ENCODE measurements at regions not wholly inside any gene's neighbourhood (a gene's known extent, or its start where the extent isn't known, plus 50 kb on each side); places are given as distances from the start of the nearest gene placed in this dataset.

- no peak for DNase-seq
- peaks cover 0 to 9% (median 3%) of the 10 kb centered on the region in 4 donors for H3K4me1 ChIP-seq
- intact Hi-C loops (cut with DNase I; ENCODE audit: low total_unique reads): loop anchor here (2.0 kb wide), 1 partner anchor 242 kb away; no protein-coding TSS in a partner anchor
- H3K36me3 ChIP-seq: no peaks in the 10 kb centered on the region
- no peak for TF ChIP-seq CTCF (IDR thresholded peaks at IDR 0.05)
- H3K4me3 ChIP-seq: no peak overlapping the region
- H3K27ac ChIP-seq: no peak overlapping the region
- H3K9me3 ChIP-seq: no peaks in the 10 kb centered on the region
- H3K27me3 ChIP-seq: no peaks in the 10 kb centered on the region
Measured at GRCh38 chr6:154930451-154930851, 64.7 kb upstream of the TIAM2 start.

GRCh38 chr6:154931711-154932424, 63.2 kb upstream of the TIAM2 start:
- Histone ChIP-seq H3K4me1 (peaks cover 0 to 9% (median 3%) of the 10 kb centered on the region in 4 donors), H3K4me3 (no peak overlapping the region), H3K36me3 (no peaks in the 10 kb centered on the region), H3K27me3 (no peaks in the 10 kb centered on the region), H3K27ac (no peak overlapping the region), H3K9me3 (no peaks in the 10 kb centered on the region)
- intact Hi-C loops (cut with DNase I; ENCODE audit: low total_unique reads): loop anchor here (2.0 kb wide), 1 partner anchor 241 kb away; no protein-coding TSS in a partner anchor
- TF ChIP-seq CTCF (IDR thresholded peaks at IDR 0.05): no peak
- no peak for DNase-seq

- H3K27ac ChIP-seq: no peak overlapping the region
- TF ChIP-seq CTCF (IDR thresholded peaks at IDR 0.05): no peak
- no peak overlapping the region for H3K4me3 ChIP-seq
- peaks cover 0 to 9% (median 3%) of the 10 kb centered on the region in 4 donors for H3K4me1 ChIP-seq
- no peak for DNase-seq
- no peaks in the 10 kb centered on the region for H3K36me3 ChIP-seq
- H3K9me3 ChIP-seq: no peaks in the 10 kb centered on the region
- no peaks in the 10 kb centered on the region for H3K27me3 ChIP-seq
- intact Hi-C loops (cut with DNase I; ENCODE audit: low total_unique reads): no loop called here
Measured at GRCh38 chr6:154932515-154933027, 62.5 kb upstream of the TIAM2 start.

DNA sequence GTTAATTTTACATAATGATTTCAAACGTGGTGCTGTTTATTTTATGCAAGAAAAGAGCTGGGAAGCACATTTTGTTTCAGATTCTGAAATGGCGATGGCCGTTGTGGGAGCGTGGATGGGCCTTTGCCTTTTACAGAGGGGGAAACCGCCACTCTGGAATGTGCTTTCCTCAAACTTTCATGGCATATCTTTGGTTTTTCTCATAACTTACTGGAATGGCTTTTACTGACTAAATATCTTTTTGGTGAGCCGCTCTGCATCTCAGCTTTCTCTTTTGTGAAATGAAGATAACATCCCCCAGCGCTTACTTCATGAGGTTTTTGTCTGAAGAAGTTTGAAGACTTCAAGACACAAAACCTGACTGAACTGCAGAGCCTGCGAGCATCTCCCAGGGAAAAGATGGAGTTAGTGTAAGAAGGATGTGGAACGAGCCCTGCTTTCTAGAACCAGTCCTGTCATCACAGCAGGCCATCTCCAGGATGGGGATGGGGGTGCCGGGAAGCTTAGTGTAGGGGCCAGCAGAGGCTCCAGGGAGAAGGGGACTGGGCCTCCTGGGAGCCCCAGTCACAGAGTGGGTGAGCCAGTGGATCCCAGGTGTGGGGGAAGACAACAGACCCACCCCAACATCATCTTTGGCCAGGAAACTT, 61.8 kb upstream of the TIAM2 start:
- DNase-seq: peak in 1 of 2 donors; percentile 24
- no peaks in the 10 kb centered on the region for H3K27me3 ChIP-seq
- H3K9me3 ChIP-seq: no peaks in the 10 kb centered on the region
- H3K4me3 ChIP-seq: no peak overlapping the region
- no peak overlapping the region for H3K27ac ChIP-seq
- TF ChIP-seq CTCF (IDR thresholded peaks at IDR 0.05): no peak
- peaks cover 0 to 12% (median 4%) of the 10 kb centered on the region in 4 donors for H3K4me1 ChIP-seq
- intact Hi-C loops (cut with DNase I; ENCODE audit: low total_unique reads): no loop called here
- H3K36me3 ChIP-seq: no peaks in the 10 kb centered on the region

DNA sequence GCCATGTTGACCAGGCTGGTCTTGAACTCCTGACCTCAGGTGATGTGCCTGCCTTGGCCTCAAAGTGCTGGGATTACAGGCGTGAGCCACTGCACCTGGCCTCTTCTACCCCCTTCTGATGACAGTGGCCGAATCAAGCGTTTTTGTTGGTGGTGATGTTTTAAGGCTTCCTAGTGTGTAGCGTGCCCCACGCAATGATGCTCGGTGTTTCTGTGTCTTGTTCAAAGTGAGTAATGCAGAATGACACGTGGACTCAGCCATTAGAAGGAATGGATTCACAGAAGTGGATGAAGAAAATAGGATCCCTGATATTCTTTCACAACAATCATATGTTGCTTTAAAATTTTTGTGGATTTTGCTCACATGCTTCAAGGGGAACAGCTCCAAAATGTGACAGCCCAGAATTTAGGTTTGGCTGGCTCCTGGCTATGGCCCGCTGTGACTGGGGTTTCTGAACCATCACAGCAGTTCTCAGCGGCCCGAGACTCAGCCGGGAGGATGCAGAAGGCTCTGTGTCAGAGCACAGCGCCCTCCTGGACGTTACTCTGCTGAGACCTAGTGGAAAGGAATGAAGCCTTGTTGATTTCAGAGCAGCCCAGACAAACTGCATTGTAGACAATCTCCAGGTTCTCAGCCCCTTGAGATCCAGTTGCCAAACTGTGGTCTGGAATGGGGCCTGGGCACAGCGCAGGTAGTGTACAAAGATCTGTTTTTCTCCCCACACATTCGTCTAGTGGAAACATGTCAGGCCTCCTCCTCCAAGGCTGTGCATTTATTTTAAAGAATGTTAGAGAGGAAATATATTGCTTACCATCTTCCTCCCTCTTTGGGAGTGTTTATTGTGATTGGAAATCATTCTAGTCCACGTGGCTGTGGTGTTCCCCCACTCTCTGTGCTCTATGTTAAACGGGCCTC, 57.6 kb upstream of the TIAM2 start:
- DNase-seq: peak in 1 of 2 donors; percentile 53
- intact Hi-C loops (cut with DNase I; ENCODE audit: low total_unique reads): no loop called here
- no peaks in the 10 kb centered on the region for H3K9me3 ChIP-seq
- H3K4me3 ChIP-seq: no peak overlapping the region
- H3K27ac ChIP-seq: no peak overlapping the region
- H3K27me3 ChIP-seq: no peaks in the 10 kb centered on the region
- no peaks in the 10 kb centered on the region for H3K36me3 ChIP-seq
- peaks cover 0 to 5% (median under 1%) of the 10 kb centered on the region in 4 donors for H3K4me1 ChIP-seq
- no peak for TF ChIP-seq CTCF (IDR thresholded peaks at IDR 0.05)

Data from tibial artery (tissue), 4 donors.